SW480 (cell line): ENCODE measurements at regions not wholly inside any gene's neighbourhood (a gene's known extent, or its start where the extent isn't known, plus 50 kb on each side); places are given as distances from the start of the nearest gene placed in this dataset.
"Not testable (repeated sequence)": the region's sequence is repeated elsewhere in the genome, so short reads cannot be mapped to it uniquely, and the experiment has no call there.

ENCODE experiments used
- DNase-seq: peaks from one replicate; pipeline ENCODE4 v3.0.0-alpha.2; 2016; ENCODE audit warnings: low spot score

DNA sequence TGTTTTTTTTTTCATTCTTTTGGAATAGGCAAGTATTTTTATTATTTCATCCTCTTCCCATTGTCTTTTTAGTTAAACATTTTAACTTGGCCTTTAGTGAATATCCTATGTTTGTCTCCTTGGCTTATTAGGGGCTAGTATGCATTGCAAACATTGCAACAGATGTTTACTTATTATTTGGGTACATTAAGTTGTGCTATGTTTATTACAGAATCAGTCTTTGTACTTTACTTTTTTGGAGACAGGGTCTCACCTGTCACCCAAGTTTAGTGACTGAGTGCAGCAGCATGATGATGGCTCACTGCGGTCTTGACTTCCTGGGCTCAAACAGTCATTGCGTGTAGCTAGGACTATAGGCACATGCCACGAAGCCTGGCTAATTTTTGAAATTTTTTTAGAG lies 51.1 kb upstream of the NUDT6 start:
- DNase-seq: no peak

DNA sequence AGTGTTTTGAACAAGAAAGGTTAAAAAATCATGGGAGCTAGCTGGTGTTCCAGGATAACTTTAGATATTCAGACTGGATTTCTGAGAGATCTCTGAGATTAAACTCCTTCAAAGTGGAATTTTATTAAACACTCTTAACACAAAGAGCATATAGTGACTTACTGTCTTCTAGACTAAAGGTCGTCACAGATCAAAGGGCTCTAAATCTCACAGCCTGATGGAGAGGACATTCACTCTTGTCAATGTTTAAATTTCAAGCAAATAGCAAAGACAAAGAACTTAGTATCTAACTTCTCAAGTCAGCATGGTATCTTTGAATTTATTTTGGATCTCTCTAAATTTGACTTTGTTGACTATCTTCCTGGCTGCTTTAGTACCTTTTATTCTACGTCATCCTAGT lies 53.7 kb upstream of the NUDT6 start:
- DNase-seq: no peak

DNA sequence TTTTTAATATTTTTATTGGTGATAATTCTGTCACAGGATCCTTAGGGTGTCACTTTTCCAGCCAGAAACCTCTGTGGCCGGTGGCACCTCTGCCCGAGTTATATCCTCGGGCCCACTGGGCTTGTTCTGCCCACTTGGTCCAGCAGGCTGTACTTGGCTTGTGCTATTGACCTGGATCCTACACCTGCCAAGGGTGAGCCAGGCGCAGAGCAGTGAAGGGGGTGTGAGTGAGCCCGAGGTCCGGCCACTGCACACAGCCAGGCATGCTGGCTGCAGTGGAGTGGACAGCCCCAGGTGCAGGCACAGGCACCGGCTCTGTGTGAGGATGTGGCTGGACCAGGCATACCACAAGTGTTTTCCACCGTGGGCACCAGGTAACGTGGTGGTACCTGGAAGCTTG lies 54.7 kb upstream of the NUDT6 start:
- no peak for DNase-seq

DNA sequence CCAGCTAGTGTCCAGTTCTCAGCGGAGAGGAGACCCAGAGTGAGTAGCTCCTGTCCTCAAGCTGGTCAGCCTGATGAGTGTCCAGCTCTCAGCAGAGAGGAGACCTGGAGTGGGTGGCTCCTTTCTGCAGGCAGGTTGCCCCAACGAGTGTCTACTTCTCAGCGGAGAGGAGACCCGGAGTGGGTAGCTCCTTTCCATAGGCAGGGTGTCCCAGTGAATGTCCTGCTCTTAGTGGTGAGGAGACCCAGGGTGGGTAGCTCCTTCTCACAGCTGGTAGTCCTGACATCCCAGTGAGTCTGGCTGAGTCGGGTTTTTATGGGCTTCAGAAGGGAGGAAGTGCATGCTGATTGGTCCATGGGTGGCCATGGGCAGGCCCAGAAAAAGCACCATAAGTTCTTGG lies 55.7 kb upstream of the NUDT6 start:
- DNase-seq: no peak

DNA sequence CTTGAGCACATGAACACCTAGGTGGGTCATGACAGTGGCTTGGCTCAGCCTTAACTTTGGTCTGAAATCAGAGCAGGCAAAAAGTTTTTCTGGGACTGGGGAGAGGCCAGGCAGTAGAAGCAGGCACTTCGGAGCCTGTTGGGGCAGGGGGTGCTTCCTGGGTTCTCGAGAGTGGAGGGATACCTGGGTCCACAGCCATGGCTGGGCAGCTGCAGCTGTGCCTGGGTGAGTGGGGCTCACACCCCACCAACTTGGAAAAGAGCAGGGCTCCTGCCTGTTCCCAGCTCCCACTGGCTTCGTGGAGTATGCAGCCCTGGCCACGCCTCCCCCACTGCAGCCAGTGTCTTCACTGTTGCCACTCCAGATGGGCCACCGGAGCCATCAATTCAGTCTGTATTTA lies 56.4 kb upstream of the NUDT6 start:
- DNase-seq: no peak

DNA sequence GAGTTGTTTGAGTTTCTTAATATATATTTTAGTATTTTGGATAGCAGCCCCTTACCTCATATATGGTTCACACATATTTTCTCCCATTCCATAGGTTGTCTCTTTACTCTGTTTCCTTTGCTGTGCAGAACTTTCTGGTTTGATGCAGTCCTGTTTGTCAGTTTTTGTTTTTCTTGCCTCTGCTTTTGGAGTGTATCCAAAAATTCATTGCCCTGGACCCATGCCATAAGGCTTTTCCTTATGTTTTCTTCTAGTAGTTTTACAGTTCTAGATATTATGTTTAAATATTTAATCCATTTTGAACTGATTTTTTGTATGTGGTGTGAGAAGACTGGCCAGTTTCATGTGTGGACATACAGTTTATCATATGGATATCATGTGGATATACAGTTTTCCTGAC lies 58.5 kb upstream of the NUDT6 start:
- no peak for DNase-seq

DNA sequence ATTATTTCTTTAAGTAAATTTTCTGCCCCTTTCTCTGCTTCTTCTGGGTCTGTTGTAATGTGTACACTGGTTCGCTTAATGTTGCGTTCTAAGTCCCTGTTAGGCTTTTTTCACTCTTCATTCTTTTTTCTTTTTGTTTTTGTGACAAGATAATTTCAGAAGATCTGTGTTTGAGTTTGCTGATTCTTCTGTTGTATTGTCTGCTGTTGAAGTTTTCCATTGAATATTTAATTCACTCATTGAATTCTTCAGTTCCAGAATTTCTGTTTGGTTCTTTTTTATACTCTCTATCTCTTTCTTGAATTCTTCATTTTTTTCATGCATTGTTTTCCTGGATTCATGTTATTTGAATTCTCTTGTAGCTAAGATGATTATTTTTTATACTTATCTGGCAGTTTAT lies 66.3 kb upstream of the NUDT6 start:
- DNase-seq: no peak

DNA sequence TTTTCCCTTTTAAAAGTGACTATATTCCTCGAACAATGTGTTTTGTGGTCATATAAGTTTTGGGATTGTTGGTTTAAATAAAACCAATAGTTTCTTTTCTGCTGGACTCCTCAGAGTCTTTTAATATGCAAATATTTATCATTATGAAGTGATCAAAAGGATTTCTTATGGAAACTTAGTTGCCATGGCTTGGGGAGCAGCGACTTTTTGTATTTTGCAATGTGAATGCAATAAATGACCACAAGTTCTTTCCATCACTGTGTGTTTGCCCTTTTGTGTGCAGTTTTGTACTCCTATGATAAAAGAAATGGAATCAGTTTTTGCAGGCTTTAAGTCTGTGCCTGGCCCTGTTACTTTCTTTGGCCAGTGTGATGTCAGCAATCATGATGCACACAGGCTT lies 68.5 kb upstream of the NUDT6 start:
- no peak for DNase-seq

DNA sequence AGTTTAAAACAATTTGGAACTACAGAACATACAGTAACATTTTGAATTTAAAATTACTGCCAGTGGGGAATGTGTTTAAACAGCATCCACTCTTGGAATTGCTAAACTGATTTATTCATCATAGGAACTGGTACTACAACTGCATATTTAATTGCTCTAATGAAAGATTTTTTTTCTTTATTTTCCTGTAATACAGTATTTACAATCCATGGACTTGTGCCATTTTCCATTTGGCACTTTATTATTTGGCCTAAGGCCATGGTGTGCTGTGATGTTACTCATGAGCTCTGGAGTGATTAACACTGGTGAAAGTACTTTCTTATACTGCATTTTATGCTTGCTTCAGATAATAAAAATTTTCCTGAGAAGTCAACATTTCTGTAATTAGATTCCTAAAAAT lies 69.7 kb upstream of the NUDT6 start:
- no peak for DNase-seq

DNA sequence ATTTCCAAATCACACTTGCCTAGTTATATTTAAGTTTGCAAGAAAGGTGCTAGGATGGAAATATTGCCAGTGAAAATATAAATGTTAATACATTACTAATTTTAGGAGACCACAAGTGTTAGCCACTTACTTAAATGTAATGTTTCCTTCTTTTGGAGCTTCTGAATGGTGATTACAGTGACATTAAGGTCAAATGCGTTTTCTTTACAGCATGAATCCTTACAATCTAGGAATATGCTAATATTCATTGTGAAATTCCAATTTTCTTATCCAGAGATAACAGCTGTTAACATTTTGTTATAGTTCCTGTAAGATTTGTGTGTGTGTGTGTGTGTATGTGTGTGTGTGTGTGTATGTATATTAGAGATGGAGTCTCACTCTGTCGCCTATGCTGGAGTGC lies 70.2 kb upstream of the NUDT6 start:
- DNase-seq: no peak

DNA sequence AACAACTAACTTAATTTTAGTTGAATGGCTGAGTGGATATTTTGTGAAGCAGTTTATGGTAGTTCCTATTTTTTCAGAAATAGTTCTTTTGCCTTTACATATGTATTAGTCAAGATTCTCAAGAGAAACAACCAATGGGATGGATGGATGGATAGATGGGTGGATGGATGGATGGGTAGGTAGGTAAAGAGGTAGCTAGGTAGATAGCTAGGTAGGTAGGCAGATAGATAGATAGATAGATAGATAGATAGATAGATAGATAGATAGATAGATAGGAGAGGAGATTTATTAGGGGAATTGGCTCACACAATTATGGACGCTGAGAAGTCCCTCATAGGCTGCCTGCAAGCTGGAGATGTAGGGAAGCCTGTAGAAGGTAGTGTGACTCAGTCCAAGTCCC lies 74.0 kb upstream of the NUDT6 start:
- DNase-seq: no peak

DNA sequence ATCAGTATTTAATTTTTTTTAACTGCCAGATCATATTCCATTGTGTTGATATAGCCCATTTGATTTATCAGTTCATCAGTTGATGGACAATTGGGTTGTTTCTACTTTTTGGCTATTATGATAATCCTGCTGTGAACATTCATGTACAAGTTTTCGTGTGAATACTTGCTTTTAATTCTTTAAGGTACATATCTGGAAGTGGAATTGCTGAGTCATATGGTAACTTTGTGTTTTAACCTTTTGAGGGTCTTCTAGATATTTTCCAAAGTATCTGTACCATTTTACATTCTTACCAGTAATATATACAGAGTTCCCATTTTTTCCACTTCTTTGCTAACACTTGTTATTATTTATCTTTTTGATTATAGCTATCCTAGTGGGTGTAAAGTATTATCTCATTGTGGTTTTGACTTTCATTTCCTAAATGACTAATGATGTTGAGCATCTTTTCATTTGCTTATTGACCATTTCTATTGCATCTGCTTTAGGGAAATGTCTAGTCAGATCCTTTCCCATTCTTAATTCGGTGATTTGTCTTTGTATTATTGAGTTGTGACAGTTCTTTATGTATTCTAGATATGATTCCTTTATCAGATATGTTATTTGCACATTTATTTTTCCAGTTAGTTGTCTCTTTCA lies 75.2 kb upstream of the NUDT6 start:
- no peak for DNase-seq

DNA sequence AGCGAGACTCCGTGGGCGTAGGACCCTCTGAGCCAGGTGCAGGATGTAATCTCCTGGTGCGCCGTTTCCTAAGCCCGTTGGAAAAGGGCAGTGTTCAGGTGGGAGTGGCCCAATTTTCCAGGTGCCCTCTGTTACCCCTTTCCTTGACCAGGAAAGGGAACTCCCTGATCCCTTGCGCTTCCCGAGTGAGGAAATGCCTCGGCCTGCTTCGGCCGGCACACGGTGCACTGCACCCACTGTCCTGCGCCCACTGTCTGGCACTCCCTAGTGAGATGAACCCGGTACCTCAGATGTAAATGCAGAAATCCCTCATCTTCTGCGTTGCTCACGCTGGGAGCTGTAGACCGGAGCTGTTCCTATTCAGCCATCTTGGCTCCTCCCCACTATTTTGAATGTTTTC lies 81.7 kb upstream of the NUDT6 start:
- DNase-seq: not testable (repeated sequence)

DNA sequence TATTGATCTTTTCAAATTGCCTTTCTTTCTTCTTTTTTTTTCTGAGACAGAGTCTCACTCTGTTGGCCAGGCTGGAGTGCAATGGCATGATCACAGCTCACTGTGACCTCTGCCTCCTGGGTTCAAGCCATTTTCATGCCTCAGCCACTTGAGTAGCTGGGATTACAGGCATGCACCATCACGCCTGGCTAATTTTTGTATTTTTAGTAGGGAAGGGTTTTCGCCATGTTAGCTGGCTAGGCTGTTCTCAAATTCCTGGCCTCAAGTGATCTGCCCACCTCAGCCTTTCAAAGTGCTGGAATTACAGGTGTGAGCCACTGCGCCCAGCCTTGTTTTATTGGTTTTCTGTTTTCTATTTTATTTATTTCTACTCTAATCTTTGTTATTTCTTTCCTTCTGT lies 82.7 kb upstream of the NUDT6 start:
- not testable (repeated sequence) for DNase-seq

DNA sequence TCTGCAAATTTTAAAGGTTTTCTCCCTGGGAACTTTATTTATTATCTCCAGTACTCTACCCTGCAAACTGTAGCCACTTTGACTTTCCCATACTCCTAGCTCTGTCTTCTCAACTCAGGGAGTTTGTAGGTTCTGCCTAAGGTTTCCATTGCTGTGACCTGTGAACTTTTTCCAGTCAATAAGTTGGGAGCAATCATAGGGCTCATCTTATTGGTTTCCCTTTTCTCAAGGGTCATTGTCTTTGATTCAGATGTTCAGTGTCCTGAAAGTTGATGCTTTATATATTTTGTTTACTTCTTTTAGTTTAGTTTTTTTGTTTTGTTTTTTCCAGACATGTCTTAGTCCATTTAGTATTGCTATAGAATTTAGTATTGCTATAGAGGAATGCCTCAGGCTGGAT lies 85.3 kb upstream of the NUDT6 start:
- DNase-seq: no peak

DNA sequence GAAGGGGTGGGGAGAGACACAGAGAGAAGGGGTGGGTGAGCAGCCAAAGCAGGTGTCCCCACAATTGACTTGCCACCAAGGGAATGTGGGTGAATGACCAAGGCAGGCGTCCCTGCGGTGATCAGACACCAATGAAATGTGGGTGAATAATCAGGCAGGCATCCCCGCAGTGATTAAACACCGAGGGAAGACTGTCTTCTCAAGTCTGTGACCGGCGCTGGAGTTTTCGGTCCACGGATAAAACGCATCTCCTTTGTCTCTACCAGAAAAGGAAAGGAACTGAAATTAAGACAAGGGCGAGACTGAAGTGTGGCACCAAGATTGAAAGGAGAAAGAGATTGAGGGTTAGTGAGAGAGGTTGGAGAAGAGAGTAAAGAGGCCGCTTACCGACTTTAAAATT lies 90.0 kb upstream of the NUDT6 start:
- not testable (repeated sequence) for DNase-seq

DNA sequence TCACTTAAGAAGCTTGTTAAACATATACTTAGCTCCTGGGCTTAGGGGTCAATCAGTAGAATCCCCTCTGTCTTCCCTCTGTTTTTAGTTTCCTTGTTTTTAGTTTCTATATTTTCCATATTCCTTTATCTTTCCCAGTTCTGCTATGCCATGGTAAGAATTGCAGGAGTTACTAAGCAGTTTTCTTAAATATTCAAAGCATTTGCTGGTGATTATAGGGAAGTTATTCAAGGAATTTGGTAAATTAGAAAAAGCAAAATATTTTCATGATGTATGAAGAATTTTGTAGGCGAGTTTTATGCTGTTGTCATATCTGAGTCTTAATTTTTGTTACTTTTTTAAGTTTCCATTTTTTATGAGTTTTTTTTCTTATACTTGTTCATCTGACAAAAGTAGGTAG lies 91.6 kb upstream of the NUDT6 start:
- DNase-seq: no peak

DNA sequence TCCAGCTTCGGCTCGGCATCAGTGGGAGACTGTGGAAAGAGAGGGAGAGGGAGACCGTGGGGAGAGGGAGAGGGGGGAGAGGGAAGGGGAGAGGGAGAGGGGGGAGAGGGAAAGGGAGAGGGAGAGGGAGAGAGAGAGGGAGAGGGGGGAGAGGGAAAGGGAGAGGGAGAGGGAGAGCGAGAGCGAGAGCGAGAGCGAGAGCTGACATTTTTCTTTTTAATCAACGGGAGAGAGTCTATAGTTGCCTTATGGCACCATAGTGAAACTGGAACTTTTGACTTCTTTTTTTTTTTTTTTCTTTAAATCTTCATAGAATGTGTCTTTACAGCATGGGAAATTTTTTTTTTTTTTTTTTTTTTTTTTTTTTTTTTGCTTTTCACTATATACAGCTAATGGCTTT lies 94.7 kb upstream of the NUDT6 start:
- no peak for DNase-seq

DNA sequence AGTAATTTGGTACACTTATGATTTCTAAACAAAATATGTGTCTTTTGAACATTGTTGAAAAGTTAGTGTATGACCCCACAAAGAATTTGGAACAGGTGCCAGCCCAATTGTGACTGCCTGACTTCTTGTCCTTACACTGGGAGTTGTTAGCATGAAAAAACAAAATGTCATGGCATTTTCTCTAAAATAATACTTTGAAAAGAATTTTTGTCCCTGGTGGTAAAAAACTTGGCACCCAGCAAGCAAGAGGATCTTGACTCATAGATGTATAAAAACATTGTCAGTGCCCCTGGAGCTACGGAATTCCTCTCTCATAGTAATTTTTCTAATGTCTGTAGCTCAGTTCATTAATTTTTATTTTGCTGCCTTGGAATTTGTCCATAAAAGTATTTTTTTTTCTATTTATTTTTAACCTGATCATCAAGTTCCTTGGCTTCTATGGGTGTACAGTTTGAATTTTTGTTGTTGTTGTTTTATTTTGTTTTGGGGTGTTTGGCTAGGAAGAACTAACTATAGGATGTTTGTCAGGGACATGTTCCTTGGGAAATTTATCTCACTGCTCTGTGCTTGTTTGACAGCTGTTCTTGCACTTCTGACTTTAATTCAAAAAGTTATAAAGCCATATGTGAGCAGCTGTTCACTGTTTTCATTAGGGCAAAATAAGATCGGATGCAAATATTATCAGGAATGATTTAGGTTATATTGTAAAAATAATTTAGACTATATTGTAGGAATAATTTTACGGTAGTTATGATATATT lies 95.4 kb upstream of the NUDT6 start:
- DNase-seq: no peak

DNA sequence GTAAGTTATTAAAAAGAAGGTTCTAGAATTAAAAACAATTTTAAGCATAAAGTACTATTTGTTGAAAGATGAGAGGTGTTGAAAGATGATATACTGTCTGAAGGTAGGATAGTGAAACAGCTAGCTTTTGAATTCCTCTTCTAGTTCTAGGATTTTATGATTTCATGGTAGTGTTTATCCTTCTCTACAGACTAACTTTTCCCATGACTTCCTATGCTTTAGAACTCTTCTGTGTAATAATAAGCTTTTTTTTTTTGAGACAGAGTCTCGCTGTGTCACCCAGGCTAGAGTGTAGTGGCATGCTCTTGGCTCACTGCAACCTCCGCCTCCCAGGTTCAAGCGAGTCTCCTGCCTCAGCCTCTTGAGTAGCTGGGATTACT lies 96.0 kb upstream of the NUDT6 start:
- DNase-seq: no peak

DNA sequence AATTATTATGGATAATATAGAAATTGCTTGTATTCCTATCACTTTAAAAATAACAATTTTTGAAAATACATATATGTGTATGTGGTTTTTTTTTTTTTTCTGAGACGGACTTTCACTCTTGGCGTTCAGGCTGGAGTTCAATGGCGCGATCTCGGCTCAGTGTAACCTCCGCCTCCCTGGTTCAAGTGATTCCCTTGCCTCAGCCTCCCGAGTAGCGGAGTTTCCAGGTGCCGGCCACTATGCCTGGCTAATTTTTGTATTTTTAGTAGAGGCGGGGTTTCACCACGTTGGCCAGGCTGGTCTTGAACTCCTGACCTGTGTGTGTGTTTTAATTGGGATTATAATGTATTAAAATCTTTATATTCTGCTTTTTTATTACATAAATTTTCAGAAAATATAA lies 97.9 kb upstream of the NUDT6 start:
- no peak for DNase-seq

DNA sequence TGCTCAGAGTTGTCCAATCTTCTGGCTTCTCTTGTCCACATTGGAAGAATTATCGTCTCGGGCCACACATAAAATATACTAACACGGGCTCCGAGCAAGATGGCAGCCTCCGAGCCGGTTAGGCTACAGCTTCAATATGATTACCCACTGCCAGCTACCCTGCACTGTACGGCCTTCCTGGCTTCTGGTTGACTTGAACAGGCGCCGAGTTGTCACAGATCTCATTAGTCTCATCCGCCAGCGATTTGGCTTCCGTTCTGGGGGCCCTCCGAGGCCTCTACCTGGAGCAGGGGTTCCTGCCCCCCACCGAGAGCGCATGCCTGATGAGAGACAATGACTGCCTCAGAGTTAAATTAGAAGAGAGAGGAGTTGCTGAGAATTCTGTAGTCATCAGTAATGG lies 101.2 kb upstream of the NUDT6 start:
- no peak for DNase-seq

DNA sequence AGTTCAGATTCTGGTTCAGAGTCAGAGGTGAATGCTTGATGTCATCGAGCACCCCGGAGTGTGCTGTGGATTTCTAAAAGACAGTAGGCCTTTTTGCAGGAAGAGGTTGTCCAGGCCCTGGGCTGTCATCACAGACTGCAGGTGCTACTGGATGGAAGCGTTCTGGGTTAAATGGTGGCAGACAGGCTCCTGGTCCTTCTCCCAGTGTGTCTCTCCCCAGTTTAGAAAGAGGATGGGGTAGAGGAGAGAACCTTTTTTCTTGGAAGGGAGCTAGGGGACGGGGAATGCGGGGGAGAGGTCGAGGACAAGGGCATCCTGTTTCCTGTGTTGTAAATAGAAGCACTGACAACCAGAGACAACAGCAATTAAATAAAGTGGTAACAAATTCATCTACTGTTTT lies 102.3 kb upstream of the NUDT6 start:
- no peak for DNase-seq

DNA sequence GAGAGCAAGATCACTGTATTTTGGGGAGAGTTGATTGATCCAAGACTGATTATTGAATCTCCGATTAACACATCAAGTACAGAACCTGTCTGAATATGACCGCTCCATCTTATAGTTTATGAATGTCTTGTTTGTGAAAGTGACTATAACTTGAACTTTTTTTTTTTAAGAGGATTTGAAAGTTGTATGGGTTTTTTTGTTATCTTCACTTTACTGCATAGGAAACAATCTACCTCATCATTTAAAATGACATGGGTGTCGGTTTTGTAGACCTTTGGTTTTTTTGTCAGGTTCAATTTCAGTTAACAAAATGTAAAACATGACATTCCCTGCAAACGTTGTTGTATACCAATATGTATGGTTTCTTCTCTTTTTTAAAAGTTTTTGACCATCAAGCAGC lies 103.0 kb upstream of the NUDT6 start:
- DNase-seq: no peak
